Upper lobe of left lung (tissue), 4 donors: ENCODE measurements at regions not wholly inside any gene's neighbourhood (a gene's known extent, or its start where the extent isn't known, plus 50 kb on each side); places are given as distances from the start of the nearest gene placed in this dataset.

Experiments used
- CTCF ChIP-seq, 6 experiments: fragments of 450-650 bp in 4 of 6; fragments of 200-600 bp in 2 of 6; sonication (generic) in 2 of 6; IDR thresholded peaks; one replicate each; pipeline ENCODE4 v1.5.1; 2016 to 2019; ENCODE audit warnings: antibody characterized with exemption in 6 of 6
- EP300 ChIP-seq, 4 donors: sonication (generic); formaldehyde crosslinking; IDR thresholded peaks; one replicate each; pipeline ENCODE4 v1.5.1; 2017; ENCODE audit warnings: antibody characterized with exemption in 4 of 4, control low read depth in 2 of 4

GRCh38 chr16:87006789-87007745 lies 310.1 kb downstream of the C16orf95 start:
- TF ChIP-seq EP300 (IDR thresholded peaks at IDR 0.05) (no peak), CTCF (IDR thresholded peaks at IDR 0.05) (no peak)
